ENCODE measurements at regions not wholly inside any gene's neighbourhood (a gene's known extent, or its start where the extent isn't known, plus 50 kb on each side); places are given as distances from the start of the nearest gene placed in this dataset.
"Not testable (repeated sequence)": the region's sequence is repeated elsewhere in the genome, so short reads cannot be mapped to it uniquely, and the experiment has no call there.

GRCh38 chr4:19123681-19124080 lies 1102.1 kb upstream of the LCORL start:
- in situ Hi-C loops (cut with MboI; ENCODE audit: low sequenced_read_pairs) = no loop called here

GRCh38 chr4:19119904-19120560 lies 1098.5 kb upstream of the LCORL start:
- in situ Hi-C loops (cut with MboI; ENCODE audit: low sequenced_read_pairs) = no loop called here

GRCh38 chr4:19117022-19117421 lies 1095.5 kb upstream of the LCORL start:
- in situ Hi-C loops (cut with MboI; ENCODE audit: low sequenced_read_pairs) = no loop called here

- in situ Hi-C loops (cut with MboI; ENCODE audit: low sequenced_read_pairs) = no loop called here
These were observed 1082.6 kb upstream of the LCORL start for GRCh38 chr4:19104176-19104575.

- in situ Hi-C loops (cut with MboI; ENCODE audit: low sequenced_read_pairs) = no loop called here
These were observed 1074.0 kb upstream of the LCORL start for GRCh38 chr4:19095491-19096046.

GRCh38 chr4:19093951-19094350 lies 1072.4 kb upstream of the LCORL start:
- in situ Hi-C loops (cut with MboI; ENCODE audit: low sequenced_read_pairs) = no loop called here

GRCh38 chr4:19092797-19093196 lies 1071.2 kb upstream of the LCORL start:
- in situ Hi-C loops (cut with MboI; ENCODE audit: low sequenced_read_pairs) = no loop called here

GRCh38 chr4:19074036-19074435 lies 1052.5 kb upstream of the LCORL start:
- in situ Hi-C loops (cut with MboI; ENCODE audit: low sequenced_read_pairs) = no loop called here

- in situ Hi-C loops (cut with MboI; ENCODE audit: low sequenced_read_pairs) = no loop called here
These were observed 1042.1 kb upstream of the LCORL start for GRCh38 chr4:19063662-19064061.

- in situ Hi-C loops (cut with MboI; ENCODE audit: low sequenced_read_pairs) = no loop called here
These were observed 1033.4 kb upstream of the LCORL start for GRCh38 chr4:19054916-19055315.

GRCh38 chr4:19051831-19052230 lies 1030.3 kb upstream of the LCORL start:
- in situ Hi-C loops (cut with MboI; ENCODE audit: low sequenced_read_pairs) = no loop called here

- in situ Hi-C loops (cut with MboI; ENCODE audit: low sequenced_read_pairs) = no loop called here
These were observed 1025.8 kb upstream of the LCORL start for GRCh38 chr4:19047279-19047880.

GRCh38 chr4:19039816-19040215 lies 1018.3 kb upstream of the LCORL start:
- in situ Hi-C loops (cut with MboI; ENCODE audit: low sequenced_read_pairs) = no loop called here

- in situ Hi-C loops (cut with MboI; ENCODE audit: low sequenced_read_pairs) = no loop called here
These were observed 1016.7 kb upstream of the LCORL start for GRCh38 chr4:19038231-19038630.

- in situ Hi-C loops (cut with MboI; ENCODE audit: low sequenced_read_pairs) = no loop called here
These were observed 1012.5 kb upstream of the LCORL start for GRCh38 chr4:19033816-19034733.

- in situ Hi-C loops (cut with MboI; ENCODE audit: low sequenced_read_pairs) = no loop called here
These were observed 1009.0 kb upstream of the LCORL start for GRCh38 chr4:19030536-19030935.

- in situ Hi-C loops (cut with MboI; ENCODE audit: low sequenced_read_pairs) = no loop called here
These were observed 1008.5 kb upstream of the LCORL start for GRCh38 chr4:19030048-19030447.

- in situ Hi-C loops (cut with MboI; ENCODE audit: low sequenced_read_pairs) = no loop called here
These were observed 1004.7 kb upstream of the LCORL start for GRCh38 chr4:19026281-19026680.

GRCh38 chr4:19025031-19025430 lies 1003.5 kb upstream of the LCORL start:
- in situ Hi-C loops (cut with MboI; ENCODE audit: low sequenced_read_pairs) = no loop called here

GRCh38 chr4:19024047-19024446 lies 1002.5 kb upstream of the LCORL start:
- in situ Hi-C loops (cut with MboI; ENCODE audit: low sequenced_read_pairs) = no loop called here

- in situ Hi-C loops (cut with MboI; ENCODE audit: low sequenced_read_pairs) = no loop called here
These were observed 1000.1 kb upstream of the LCORL start for GRCh38 chr4:19021617-19022016.

GRCh38 chr4:19016550-19016949 lies 995.0 kb upstream of the LCORL start:
- in situ Hi-C loops (cut with MboI; ENCODE audit: low sequenced_read_pairs) = not testable (repeated sequence)

All from HL-60/S4 treated with retinoic acid at 250 ng/mL for 4 days and 3 days (cell line).